ENCODE measurements at regions not wholly inside any gene's neighbourhood (a gene's known extent, or its start where the extent isn't known, plus 50 kb on each side); places are given as distances from the start of the nearest gene placed in this dataset.

DNA sequence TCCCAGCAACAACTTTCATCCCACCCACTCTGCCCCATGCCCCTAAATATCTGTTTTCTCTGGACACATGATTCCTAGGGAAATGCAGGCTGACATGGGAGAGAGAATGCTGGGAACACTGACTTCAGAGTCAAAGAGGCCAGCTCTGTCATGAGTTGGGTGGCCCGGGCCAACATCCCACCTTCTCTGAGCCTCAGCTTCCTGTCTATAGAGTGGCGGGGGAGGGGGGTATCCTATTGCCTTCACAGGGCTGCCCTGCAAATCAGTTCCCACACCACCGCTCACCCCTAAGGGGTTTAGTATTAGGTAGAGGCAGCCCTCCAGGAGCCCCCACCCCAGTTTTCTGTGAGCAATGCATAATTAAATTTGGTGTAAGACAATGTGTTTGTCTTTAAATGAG lies 175.0 kb upstream of the NCAM1 start (continued):
- TF ChIP-seq, protein P1, sequence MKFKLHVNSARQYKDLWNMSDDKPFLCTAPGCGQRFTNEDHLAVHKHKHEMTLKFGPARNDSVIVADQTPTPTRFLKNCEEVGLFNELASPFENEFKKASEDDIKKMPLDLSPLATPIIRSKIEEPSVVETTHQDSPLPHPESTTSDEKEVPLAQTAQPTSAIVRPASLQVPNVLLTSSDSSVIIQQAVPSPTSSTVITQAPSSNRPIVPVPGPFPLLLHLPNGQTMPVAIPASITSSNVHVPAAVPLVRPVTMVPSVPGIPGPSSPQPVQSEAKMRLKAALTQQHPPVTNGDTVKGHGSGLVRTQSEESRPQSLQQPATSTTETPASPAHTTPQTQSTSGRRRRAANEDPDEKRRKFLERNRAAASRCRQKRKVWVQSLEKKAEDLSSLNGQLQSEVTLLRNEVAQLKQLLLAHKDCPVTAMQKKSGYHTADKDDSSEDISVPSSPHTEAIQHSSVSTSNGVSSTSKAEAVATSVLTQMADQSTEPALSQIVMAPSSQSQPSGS (CRISPR knock-in tag; IDR thresholded peaks at IDR 0.05; ENCODE audit: borderline replicate concordance, low read depth): no peak
- TF ChIP-seq ZNF219 (CRISPR knock-in tag; IDR thresholded peaks at IDR 0.05; ENCODE audit: borderline replicate concordance) (no peak), NFATC4 (CRISPR knock-in tag; IDR thresholded peaks at IDR 0.05) (no peak), NR3C1 (CRISPR knock-in tag; conservative IDR thresholded peaks at IDR 0.05; ENCODE audit: low read depth) (no peak)
- TF ChIP-seq, protein P2, sequence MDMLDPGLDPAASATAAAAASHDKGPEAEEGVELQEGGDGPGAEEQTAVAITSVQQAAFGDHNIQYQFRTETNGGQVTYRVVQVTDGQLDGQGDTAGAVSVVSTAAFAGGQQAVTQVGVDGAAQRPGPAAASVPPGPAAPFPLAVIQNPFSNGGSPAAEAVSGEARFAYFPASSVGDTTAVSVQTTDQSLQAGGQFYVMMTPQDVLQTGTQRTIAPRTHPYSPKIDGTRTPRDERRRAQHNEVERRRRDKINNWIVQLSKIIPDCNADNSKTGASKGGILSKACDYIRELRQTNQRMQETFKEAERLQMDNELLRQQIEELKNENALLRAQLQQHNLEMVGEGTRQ (CRISPR knock-in tag; IDR thresholded peaks at IDR 0.05): no peak
- TF ChIP-seq, protein P3, sequence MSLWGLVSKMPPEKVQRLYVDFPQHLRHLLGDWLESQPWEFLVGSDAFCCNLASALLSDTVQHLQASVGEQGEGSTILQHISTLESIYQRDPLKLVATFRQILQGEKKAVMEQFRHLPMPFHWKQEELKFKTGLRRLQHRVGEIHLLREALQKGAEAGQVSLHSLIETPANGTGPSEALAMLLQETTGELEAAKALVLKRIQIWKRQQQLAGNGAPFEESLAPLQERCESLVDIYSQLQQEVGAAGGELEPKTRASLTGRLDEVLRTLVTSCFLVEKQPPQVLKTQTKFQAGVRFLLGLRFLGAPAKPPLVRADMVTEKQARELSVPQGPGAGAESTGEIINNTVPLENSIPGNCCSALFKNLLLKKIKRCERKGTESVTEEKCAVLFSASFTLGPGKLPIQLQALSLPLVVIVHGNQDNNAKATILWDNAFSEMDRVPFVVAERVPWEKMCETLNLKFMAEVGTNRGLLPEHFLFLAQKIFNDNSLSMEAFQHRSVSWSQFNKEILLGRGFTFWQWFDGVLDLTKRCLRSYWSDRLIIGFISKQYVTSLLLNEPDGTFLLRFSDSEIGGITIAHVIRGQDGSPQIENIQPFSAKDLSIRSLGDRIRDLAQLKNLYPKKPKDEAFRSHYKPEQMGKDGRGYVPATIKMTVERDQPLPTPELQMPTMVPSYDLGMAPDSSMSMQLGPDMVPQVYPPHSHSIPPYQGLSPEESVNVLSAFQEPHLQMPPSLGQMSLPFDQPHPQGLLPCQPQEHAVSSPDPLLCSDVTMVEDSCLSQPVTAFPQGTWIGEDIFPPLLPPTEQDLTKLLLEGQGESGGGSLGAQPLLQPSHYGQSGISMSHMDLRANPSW (CRISPR knock-in tag; conservative IDR thresholded peaks at IDR 0.05; ENCODE audit: low read depth): no peak
- TF ChIP-seq, protein P4, sequence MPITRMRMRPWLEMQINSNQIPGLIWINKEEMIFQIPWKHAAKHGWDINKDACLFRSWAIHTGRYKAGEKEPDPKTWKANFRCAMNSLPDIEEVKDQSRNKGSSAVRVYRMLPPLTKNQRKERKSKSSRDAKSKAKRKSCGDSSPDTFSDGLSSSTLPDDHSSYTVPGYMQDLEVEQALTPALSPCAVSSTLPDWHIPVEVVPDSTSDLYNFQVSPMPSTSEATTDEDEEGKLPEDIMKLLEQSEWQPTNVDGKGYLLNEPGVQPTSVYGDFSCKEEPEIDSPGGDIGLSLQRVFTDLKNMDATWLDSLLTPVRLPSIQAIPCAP (CRISPR knock-in tag; IDR thresholded peaks at IDR 0.05): no peak

DNA sequence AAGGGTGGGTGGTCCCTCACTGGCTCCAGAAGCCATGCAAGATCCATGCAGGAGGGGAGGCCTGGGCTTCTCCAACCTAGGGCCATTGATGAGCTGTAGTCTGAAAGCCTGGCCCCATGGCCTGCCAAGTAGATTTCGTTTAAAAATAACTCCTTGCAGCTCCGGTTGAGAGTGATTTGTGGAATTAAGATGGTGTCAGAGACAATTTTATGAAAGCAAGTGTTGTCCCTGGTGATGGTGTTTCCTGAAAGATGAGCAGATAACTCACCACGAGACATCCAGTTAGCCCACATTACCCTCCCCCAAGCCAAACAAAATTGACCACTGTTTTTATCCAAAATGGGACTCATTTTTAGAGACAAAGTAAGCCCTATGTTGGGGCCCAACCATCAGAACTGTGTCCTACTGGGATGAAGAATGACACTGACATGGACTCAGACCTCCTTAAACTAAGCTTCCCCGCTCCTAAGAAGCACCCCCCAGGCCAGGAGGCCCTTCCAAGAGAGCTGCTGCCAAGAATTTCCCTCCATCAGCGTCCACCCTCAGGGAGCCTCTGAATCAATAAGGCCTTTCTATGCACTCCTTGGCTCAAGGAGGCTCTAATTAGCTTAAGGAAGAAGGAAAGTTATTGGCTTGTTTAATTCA lies 174.2 kb upstream of the NCAM1 start:
- no peak for DNase-seq (ENCODE audit: low spot score)
- ChIA-PET POLR2A (no interaction called here), CTCF (interaction anchor here (1.2 kb wide), 1 partner anchor 11 kb away, joined by 3 read pairs; no protein-coding TSS in a partner anchor)
- H3K36me3 Mint-ChIP-seq: no peaks in the 10 kb centered on the region
- peaks cover 4% of the 10 kb centered on the region; the same call in 1 of the 2 replicates for H3K27me3 Mint-ChIP-seq (ENCODE audit: low read depth)
- ATAC-seq: no peak
- TF ChIP-seq, protein P5, sequence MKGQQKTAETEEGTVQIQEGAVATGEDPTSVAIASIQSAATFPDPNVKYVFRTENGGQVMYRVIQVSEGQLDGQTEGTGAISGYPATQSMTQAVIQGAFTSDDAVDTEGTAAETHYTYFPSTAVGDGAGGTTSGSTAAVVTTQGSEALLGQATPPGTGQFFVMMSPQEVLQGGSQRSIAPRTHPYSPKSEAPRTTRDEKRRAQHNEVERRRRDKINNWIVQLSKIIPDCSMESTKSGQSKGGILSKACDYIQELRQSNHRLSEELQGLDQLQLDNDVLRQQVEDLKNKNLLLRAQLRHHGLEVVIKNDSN (CRISPR knock-in tag; IDR thresholded peaks at IDR 0.05): no peak
- TF ChIP-seq ZNF219 (CRISPR knock-in tag; IDR thresholded peaks at IDR 0.05; ENCODE audit: borderline replicate concordance) (no peak), TEAD1 (CRISPR knock-in tag; IDR thresholded peaks at IDR 0.05) (no peak), NR3C1 (CRISPR knock-in tag; conservative IDR thresholded peaks at IDR 0.05; ENCODE audit: low read depth) (no peak), ZNF416 (CRISPR knock-in tag; IDR thresholded peaks at IDR 0.05) (no peak), NFYB (CRISPR knock-in tag; conservative IDR thresholded peaks at IDR 0.05; ENCODE audit: low read depth) (no peak), OVOL2 (CRISPR knock-in tag; IDR thresholded peaks at IDR 0.05; ENCODE audit: borderline replicate concordance) (no peak)
- TF ChIP-seq, protein P3 (CRISPR knock-in tag; conservative IDR thresholded peaks at IDR 0.05; ENCODE audit: low read depth): no peak
- TF ChIP-seq, protein P6, sequence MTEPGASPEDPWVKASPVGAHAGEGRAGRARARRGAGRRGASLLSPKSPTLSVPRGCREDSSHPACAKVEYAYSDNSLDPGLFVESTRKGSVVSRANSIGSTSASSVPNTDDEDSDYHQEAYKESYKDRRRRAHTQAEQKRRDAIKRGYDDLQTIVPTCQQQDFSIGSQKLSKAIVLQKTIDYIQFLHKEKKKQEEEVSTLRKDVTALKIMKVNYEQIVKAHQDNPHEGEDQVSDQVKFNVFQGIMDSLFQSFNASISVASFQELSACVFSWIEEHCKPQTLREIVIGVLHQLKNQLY (CRISPR knock-in tag; IDR thresholded peaks at IDR 0.05): no peak
- TF ChIP-seq, protein P4 (CRISPR knock-in tag; IDR thresholded peaks at IDR 0.05): no peak
- H3K4me1 Mint-ChIP-seq: peaks cover 25% of the 10 kb centered on the region
- H3K4me3 Mint-ChIP-seq: no peak overlapping the region
- H3K9me3 Mint-ChIP-seq: 0 out of 2 replicates have a peak, but pooled peaks cover 7% of the 10 kb centered on the region
- no peak overlapping the region for H3K27ac Mint-ChIP-seq

All from WTC11 (cell line).